Ascending aorta (tissue), 2 donors: ENCODE measurements at regions not wholly inside any gene's neighbourhood (a gene's known extent, or its start where the extent isn't known, plus 50 kb on each side); places are given as distances from the start of the nearest gene placed in this dataset.

ENCODE experiments used
- DNase-seq, 2 donors: peaks; one replicate each; pipeline ENCODE4 v3.0.0-alpha.2; 2019; ENCODE audit warnings: low spot score in 2 of 2
- H3K27ac ChIP-seq, 2 donors: fragments of 200-600 bp; sonication (generic); one replicate each; pipeline ENCODE4 v1.5.1; 2016 to 2017; ENCODE audit warnings: mild to moderate bottlenecking in 1 of 2
- H3K27me3 ChIP-seq: fragments of 200-600 bp; sonication (generic); one replicate; pipeline ENCODE4 v1.5.1; 2017
- H3K36me3 ChIP-seq, 2 donors: fragments of 200-600 bp; sonication (generic); one replicate each; pipeline ENCODE4 v1.5.1; 2016
- H3K4me1 ChIP-seq, 2 donors: fragments of 200-600 bp; sonication (generic); one replicate each; pipeline ENCODE4 v1.5.1; 2016 to 2017; ENCODE audit warnings: mild to moderate bottlenecking in 1 of 2
- H3K4me3 ChIP-seq, 2 donors: fragments of 200-600 bp; sonication (generic); one replicate each; pipeline ENCODE4 v1.5.1; 2016 to 2017; ENCODE audit warnings: mild to moderate bottlenecking in 1 of 2
- H3K9me3 ChIP-seq, 2 donors: fragments of 200-600 bp; sonication (generic); one replicate each; pipeline ENCODE4 v1.5.1; 2016
- CTCF ChIP-seq, 3 experiments: fragments of 200-600 bp in 2 of 3; fragments of 450-650 bp in 1 of 3; sonication (generic) in 2 of 3; IDR thresholded peaks; one replicate each; pipeline ENCODE4 v1.5.1; 2016 to 2019; ENCODE audit warnings: antibody characterized with exemption in 3 of 3, mild to moderate bottlenecking in 1 of 3, moderate library complexity in 1 of 3
- intact Hi-C: fragments of 100-400 bp; cut with DNase I; formaldehyde crosslinking; loops from one replicate; pipeline ENCODE4 v1.15.1; 2023

DNA sequence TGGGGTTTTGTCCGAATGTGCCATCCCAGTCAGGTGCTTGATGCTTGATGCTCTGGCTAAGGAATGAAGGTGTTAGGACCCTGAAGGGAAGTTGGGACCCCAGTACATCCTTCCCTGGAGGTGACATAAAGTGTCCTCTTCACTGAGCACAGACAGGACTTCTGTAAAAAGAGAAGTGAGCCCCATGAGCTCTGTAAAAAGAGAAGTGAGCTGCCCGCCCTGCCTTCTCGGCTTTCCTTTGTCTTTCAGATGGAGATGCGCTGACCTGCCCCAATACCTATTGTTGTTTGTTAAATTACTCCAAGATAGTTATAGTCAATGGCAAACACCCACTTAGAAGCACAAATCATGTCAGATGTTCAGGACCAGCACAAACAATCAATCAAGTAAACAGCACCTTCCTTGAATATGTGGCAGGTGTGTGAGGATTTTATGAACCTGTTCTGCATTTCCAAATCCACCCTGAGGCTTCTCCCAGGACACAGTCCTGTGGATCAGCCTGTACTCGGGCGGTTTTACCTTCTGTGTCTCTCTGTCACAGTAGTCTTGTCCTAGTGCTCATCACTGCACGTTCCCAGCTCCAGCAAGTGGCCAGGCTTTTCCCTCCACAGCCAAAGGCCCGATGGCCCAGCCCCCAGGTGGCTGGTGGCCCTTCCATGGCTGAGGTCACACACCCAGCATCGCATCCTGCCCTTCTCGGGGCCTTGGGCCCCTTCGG, 191.4 kb downstream of the MTRR start:
- Histone ChIP-seq H3K9me3 (no peaks in the 10 kb centered on the region), H3K27ac (no peak overlapping the region), H3K4me1 (no peaks in the 10 kb centered on the region), H3K36me3 (no peaks in the 10 kb centered on the region), H3K4me3 (no peak overlapping the region), H3K27me3 (no peaks in the 10 kb centered on the region)
- DNase-seq = no peak
- intact Hi-C loops = no loop called here
- TF ChIP-seq CTCF (IDR thresholded peaks at IDR 0.05) = no peak

DNA sequence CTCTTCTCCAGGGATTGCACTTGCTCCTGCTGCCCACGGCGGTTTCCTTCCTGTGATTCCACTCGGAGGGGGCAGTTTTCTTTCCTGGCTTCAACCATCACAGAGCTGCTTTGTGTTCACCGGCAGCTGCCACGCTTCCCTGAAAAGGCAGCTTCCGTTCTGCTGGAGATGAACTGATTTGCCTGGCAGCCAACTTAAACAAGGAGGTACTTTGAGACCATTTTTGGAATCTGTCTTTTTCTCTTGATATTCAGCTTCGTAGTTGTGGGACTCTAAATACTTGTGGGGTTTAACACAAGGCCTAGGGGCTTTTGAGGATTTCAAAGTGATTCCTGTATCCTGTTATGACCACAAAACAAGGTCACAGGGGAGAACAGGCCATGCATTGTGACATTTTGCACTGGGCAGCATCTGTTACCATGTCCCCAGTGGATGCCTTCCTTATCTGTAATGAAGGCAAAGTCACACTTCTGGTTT, 192.0 kb downstream of the MTRR start:
- Histone ChIP-seq H3K4me1 (no peaks in the 10 kb centered on the region), H3K36me3 (no peaks in the 10 kb centered on the region), H3K27ac (no peak overlapping the region), H3K9me3 (no peaks in the 10 kb centered on the region), H3K4me3 (no peak overlapping the region), H3K27me3 (no peaks in the 10 kb centered on the region)
- no peak for DNase-seq
- no peak for TF ChIP-seq CTCF (IDR thresholded peaks at IDR 0.05)
- intact Hi-C loops = no loop called here

DNA sequence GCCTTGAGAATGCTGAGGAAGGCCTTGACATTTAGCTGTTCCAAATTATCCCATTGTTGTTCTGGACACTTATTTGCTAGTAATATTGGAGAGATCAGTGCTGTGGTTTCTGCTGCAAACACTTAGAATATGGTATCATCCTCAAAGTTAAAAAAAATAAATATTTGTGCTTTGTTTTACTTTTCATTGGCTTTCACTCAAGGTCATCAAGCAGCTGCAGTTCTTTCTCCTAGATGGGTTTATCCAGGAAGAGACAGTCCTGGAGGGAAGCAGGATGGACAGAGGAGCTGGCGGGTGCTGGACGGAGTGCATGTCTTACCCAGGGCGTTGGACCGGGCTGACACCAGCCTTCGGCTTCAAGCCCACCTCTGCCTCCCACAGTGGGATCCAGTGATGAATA, 193.6 kb downstream of the MTRR start:
- no peaks in the 10 kb centered on the region for H3K36me3 ChIP-seq
- H3K27ac ChIP-seq = no peak overlapping the region
- no peak for DNase-seq
- no peak for TF ChIP-seq CTCF (IDR thresholded peaks at IDR 0.05)
- H3K4me3 ChIP-seq = no peak overlapping the region
- intact Hi-C loops = no loop called here
- no peaks in the 10 kb centered on the region for H3K27me3 ChIP-seq
- no peaks in the 10 kb centered on the region for H3K4me1 ChIP-seq
- H3K9me3 ChIP-seq = no peaks in the 10 kb centered on the region

- Histone ChIP-seq H3K4me3 (no peak overlapping the region), H3K9me3 (no peaks in the 10 kb centered on the region), H3K27ac (no peak overlapping the region), H3K4me1 (no peaks in the 10 kb centered on the region), H3K36me3 (no peaks in the 10 kb centered on the region), H3K27me3 (no peaks in the 10 kb centered on the region)
- intact Hi-C loops = no loop called here
- no peak for TF ChIP-seq CTCF (IDR thresholded peaks at IDR 0.05)
- no peak for DNase-seq
These were observed 199.1 kb downstream of the MTRR start for GRCh38 chr5:8068078-8068477.

DNA sequence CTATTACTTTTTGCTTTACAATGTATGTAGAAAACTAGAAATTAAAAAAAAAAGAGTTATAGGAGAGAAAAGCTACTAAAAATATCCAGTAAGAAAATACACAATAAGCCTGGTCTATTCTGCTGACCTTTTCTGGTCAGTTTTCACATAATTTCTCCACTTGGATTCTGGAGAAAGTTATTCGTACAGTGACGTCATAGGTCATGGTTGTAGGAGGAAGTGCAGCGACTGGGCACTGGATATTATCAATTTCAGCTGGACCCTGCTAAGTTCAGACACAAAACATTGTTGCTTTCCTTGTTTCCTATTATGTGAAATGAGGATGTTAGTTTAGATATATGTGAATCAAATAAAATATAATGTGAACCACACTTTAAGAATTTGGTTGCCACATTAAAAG, 201.2 kb downstream of the MTRR start:
- Histone ChIP-seq H3K27me3 (no peaks in the 10 kb centered on the region), H3K36me3 (no peaks in the 10 kb centered on the region), H3K9me3 (no peaks in the 10 kb centered on the region), H3K4me1 (no peaks in the 10 kb centered on the region), H3K4me3 (no peak overlapping the region), H3K27ac (no peak overlapping the region)
- TF ChIP-seq CTCF (IDR thresholded peaks at IDR 0.05) = no peak
- intact Hi-C loops = no loop called here
- no peak for DNase-seq

DNA sequence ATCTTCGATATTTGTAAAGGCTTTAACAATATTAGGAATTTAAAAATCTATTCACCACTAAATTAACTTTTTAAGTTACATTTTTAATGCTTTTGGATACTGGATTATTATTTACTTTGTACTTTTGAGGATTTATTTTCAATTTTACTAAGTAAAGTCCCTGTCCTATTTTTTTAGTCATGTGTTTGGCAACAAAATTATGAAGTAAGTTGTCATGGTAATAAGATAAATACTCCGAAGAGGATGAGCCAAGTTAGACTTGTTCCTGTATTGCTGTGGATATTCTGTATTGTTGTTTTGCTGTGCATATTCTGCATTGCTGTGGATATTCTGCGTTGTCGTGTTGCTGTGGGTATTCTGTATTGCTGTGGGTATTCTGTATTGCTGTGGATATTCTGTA, 210.1 kb downstream of the MTRR start:
- H3K27ac ChIP-seq = no peak overlapping the region
- no peak for TF ChIP-seq CTCF (IDR thresholded peaks at IDR 0.05)

More for the DNA sequence above, 210.1 kb downstream of the MTRR start:
- no peaks in the 10 kb centered on the region for H3K4me1 ChIP-seq
- no peak for DNase-seq
- intact Hi-C loops = no loop called here
- no peaks in the 10 kb centered on the region for H3K36me3 ChIP-seq
- H3K4me3 ChIP-seq = no peak overlapping the region
- no peaks in the 10 kb centered on the region for H3K9me3 ChIP-seq
- H3K27me3 ChIP-seq = no peaks in the 10 kb centered on the region
